HL-60 (cell line): ENCODE measurements at regions not wholly inside any gene's neighbourhood (a gene's known extent, or its start where the extent isn't known, plus 50 kb on each side); places are given as distances from the start of the nearest gene placed in this dataset.
"Not testable (repeated sequence)": the region's sequence is repeated elsewhere in the genome, so short reads cannot be mapped to it uniquely, and the experiment has no call there.

ENCODE experiments used
- DNase-seq, 2 experiments: peaks; one replicate each; pipeline ENCODE4 v3.0.0-alpha.2; 2010 to 2020; ENCODE audit warnings: low read depth in 1 of 2, low spot score in 1 of 2
- H3K27ac ChIP-seq: fragments of 250-450 bp; sonication (Bioruptor Pico); replicated peaks from 2 replicates; pipeline ENCODE4 v1.5.1; 2020; ENCODE audit warnings: mild to moderate bottlenecking, moderate library complexity
- H3K27me3 ChIP-seq: fragments of 250-450 bp; sonication (Bioruptor Pico); 2 replicates; pipeline ENCODE4 v1.5.1; 2021; ENCODE audit warnings: mild to moderate bottlenecking, moderate library complexity; ENCODE audit not compliant: insufficient read depth, poor library complexity, severe bottlenecking
- H3K4me3 ChIP-seq: replicated peaks from 2 replicates; pipeline ENCODE4 v1.5.1; 2011; ENCODE audit warnings: mild to moderate bottlenecking, control low read depth, low read length; ENCODE audit not compliant: insufficient read depth
- CTCF ChIP-seq: IDR thresholded peaks from one replicate; pipeline ENCODE4 v1.5.1; 2011; ENCODE audit warnings: low read length, control low read depth, inconsistent platforms; ENCODE audit not compliant: insufficient read depth
- GABPA ChIP-seq: IDR thresholded peaks from 2 replicates; pipeline ENCODE4 v1.6.1; 2012; ENCODE audit warnings: low read depth
- POLR2AphosphoS5 ChIP-seq: IDR thresholded peaks from 2 replicates; pipeline ENCODE4 v1.6.1; 2012; ENCODE audit warnings: low read depth
- REST ChIP-seq: IDR thresholded peaks from 2 replicates; pipeline ENCODE4 v1.6.1; 2012; ENCODE audit warnings: low read depth; ENCODE audit not compliant: insufficient replicate concordance
- SPI1 ChIP-seq: IDR thresholded peaks from 2 replicates; pipeline ENCODE4 v1.6.1; 2012; ENCODE audit warnings: low read depth, mild to moderate bottlenecking, borderline replicate concordance

GRCh38 chr11:39780131-39780530 is 1679.3 kb downstream of the LRRC4C start:
- peak; percentile 7 to 17 for DNase-seq
- Histone ChIP-seq H3K27me3 (no peaks in the 10 kb centered on the region), H3K4me3 (no peak overlapping the region), H3K27ac (no peak overlapping the region)
- TF ChIP-seq SPI1: peak; percentile 50; the same call in 1 of the 2 replicates
- no peak for TF ChIP-seq POLR2AphosphoS5

GRCh38 chr11:39777035-39777434 is 1682.4 kb downstream of the LRRC4C start:
- no peak for DNase-seq
- Histone ChIP-seq H3K27me3 (no peaks in the 10 kb centered on the region), H3K27ac (no peak overlapping the region), H3K4me3 (no peak overlapping the region)
- TF ChIP-seq SPI1 (no peak), POLR2AphosphoS5 (no peak)

- TF ChIP-seq REST (no peak), SPI1 (0 out of 2 replicates have a peak, but pooled peaks have one; percentile 42), GABPA (no peak)
- DNase-seq: no peak
- Histone ChIP-seq H3K4me3 (no peak overlapping the region), H3K27me3 (no peaks in the 10 kb centered on the region), H3K27ac (no peak overlapping the region)
These were observed 1686.8 kb downstream of the LRRC4C start for GRCh38 chr11:39772525-39773137.

GRCh38 chr11:39768214-39768613 is 1691.2 kb downstream of the LRRC4C start:
- Histone ChIP-seq H3K27ac (no peak overlapping the region), H3K4me3 (no peak overlapping the region), H3K27me3 (no peaks in the 10 kb centered on the region)
- DNase-seq: no peak
- no peak for TF ChIP-seq GABPA
- no peak for TF ChIP-seq SPI1
- no peak for TF ChIP-seq CTCF
- no peak for TF ChIP-seq POLR2AphosphoS5
- TF ChIP-seq REST: no peak

- TF ChIP-seq SPI1: no peak
These were observed 1714.1 kb downstream of the LRRC4C start for GRCh38 chr11:39745401-39745800.

GRCh38 chr11:39741066-39741465 is 1718.4 kb downstream of the LRRC4C start:
- Histone ChIP-seq H3K4me3 (no peak overlapping the region), H3K27ac (no peak overlapping the region), H3K27me3 (no peaks in the 10 kb centered on the region)
- TF ChIP-seq CTCF (no peak), GABPA (no peak), SPI1 (no peak), REST (no peak), POLR2AphosphoS5 (no peak)
- DNase-seq: no peak

More at GRCh38 chr11:39745401-39745800, 1714.1 kb downstream of the LRRC4C start:
- Histone ChIP-seq H3K27me3 (no peaks in the 10 kb centered on the region), H3K4me3 (no peak overlapping the region), H3K27ac (no peak overlapping the region)
- no peak for DNase-seq

- not testable (repeated sequence) for H3K27ac ChIP-seq, H3K27me3 ChIP-seq, DNase-seq, H3K4me3 ChIP-seq
These were observed 1723.1 kb downstream of the LRRC4C start for GRCh38 chr11:39736351-39736750.
